Spleen (tissue), 11 donors: ENCODE measurements at regions not wholly inside any gene's neighbourhood (a gene's known extent, or its start where the extent isn't known, plus 50 kb on each side); places are given as distances from the start of the nearest gene placed in this dataset.

ENCODE experiments used
- DNase-seq: peaks from one replicate; pipeline ENCODE4 v3.0.0-alpha.2; 2020
- H3K27ac ChIP-seq, 8 donors: fragments of 200-600 bp; sonication (generic) in 7 of 8; 1 replicate in 4 of 8; 2 replicates in 4 of 8; pipeline versions ENCODE4 v1.5.0 to v1.8.0; 2016 to 2021; ENCODE audit warnings: inconsistent platforms in 4 of 8, mild to moderate bottlenecking in 4 of 8, moderate library complexity in 1 of 8
- H3K27me3 ChIP-seq, 7 donors: fragments of 200-600 bp; sonication (generic) in 6 of 7; replicated peaks in 1 of 7; 1 replicate in 4 of 7; 2 replicates in 3 of 7; pipeline versions ENCODE4 v1.5.0 to v1.8.0; 2016 to 2021; ENCODE audit warnings: inconsistent platforms in 3 of 7, mild to moderate bottlenecking in 1 of 7
- H3K36me3 ChIP-seq, 6 donors: fragments of 200-600 bp; sonication (generic) in 5 of 6; 1 replicate in 4 of 6; 2 replicates in 2 of 6; pipeline versions ENCODE4 v1.5.0 to v1.8.0; 2016 to 2021; ENCODE audit warnings: inconsistent platforms in 2 of 6
- H3K4me1 ChIP-seq, 6 donors: fragments of 200-600 bp; sonication (generic) in 5 of 6; 1 replicate in 3 of 6; 2 replicates in 3 of 6; pipeline versions ENCODE4 v1.5.0 to v1.8.0; 2016 to 2021; ENCODE audit warnings: inconsistent platforms in 3 of 6
- H3K4me3 ChIP-seq, 8 donors: fragments of 200-600 bp; sonication (generic) in 7 of 8; 1 replicate in 4 of 8; 2 replicates in 4 of 8; pipeline versions ENCODE4 v1.5.0 to v1.8.0; 2016 to 2021; ENCODE audit warnings: inconsistent platforms in 4 of 8, mild to moderate bottlenecking in 4 of 8, moderate library complexity in 2 of 8
- H3K9me3 ChIP-seq, 8 donors: fragments of 200-600 bp; sonication (generic) in 7 of 8; 1 replicate in 4 of 8; 2 replicates in 4 of 8; pipeline versions ENCODE4 v1.5.0 to v1.8.0; 2016 to 2021; ENCODE audit warnings: inconsistent platforms in 4 of 8
- CTCF ChIP-seq, 11 experiments: fragments of 200-600 bp in 7 of 11; fragments of 450-650 bp in 4 of 11; sonication (generic) in 4 of 11; IDR thresholded peaks in 8 of 11; conservative IDR thresholded peaks in 3 of 11; 1 replicate in 7 of 11; 2 replicates in 4 of 11; pipeline versions ENCODE4 v1.4.0 to v1.8.0; 2016 to 2021; ENCODE audit warnings: antibody characterized with exemption in 11 of 11, inconsistent platforms in 4 of 11, mild to moderate bottlenecking in 1 of 11
- POLR2A ChIP-seq, 3 donors: fragments of 450-650 bp; IDR thresholded peaks; one replicate each; pipeline ENCODE4 v1.5.1; 2017; ENCODE audit warnings: antibody characterized with exemption in 3 of 3, mild to moderate bottlenecking in 1 of 3
- POLR2AphosphoS5 ChIP-seq, 3 donors: sonication (generic); formaldehyde crosslinking; IDR thresholded peaks; one replicate each; pipeline ENCODE4 v1.5.1; 2017; ENCODE audit warnings: antibody characterized with exemption in 3 of 3
- WGBS, 5 donors: extraction: QIAGEN DNeasy Blood & Tissue Kit in 3 of 5; methylation state at CpG; one replicate each; pipeline versions ENCODE4 v1.1.5 to v1.1.7; 2013 to 2018; 5-methylcytosine and 5-hydroxymethylcytosine counted together
- intact Hi-C: fragments of 100-400 bp; cut with DNase I; formaldehyde crosslinking; loops from one replicate; pipeline ENCODE4 v1.15.0; 2023; ENCODE audit warnings: low total_unique reads
- donor health status: healthy with polysubstance abuse.
- donor health status: DM: no; HTN: no; CAD: no; lungs with moderate emphysema.
- donor health status: DM: no; HTN: no; CAD: no.
- donor health status: Bipolar disorder and iron deficiency.
- donor health status: healthy.
- donor health status: DM: no; HTN: no; CAD: no.
- donor health status: DM: yes; HTN: yes; CAD: no.

GRCh38 chr6:144606083-144606482, 320.9 kb downstream of the UTRN start:
- Histone ChIP-seq H3K4me1 (peaks cover 0 to 20% (median 4%) of the 10 kb centered on the region in 6 donors), H3K9me3 (peaks cover 0 to 3% (median under 1%) of the 10 kb centered on the region in 8 donors), H3K36me3 (peaks cover 0 to 15% (median under 1%) of the 10 kb centered on the region in 6 donors), H3K4me3 (no peak overlapping the region), H3K27me3 (no peaks in the 10 kb centered on the region), H3K27ac (no peak overlapping the region)
- no peak for DNase-seq
- TF ChIP-seq POLR2A (IDR thresholded peaks at IDR 0.05) (no peak), POLR2AphosphoS5 (IDR thresholded peaks at IDR 0.05) (no peak), CTCF (IDR thresholded peaks at IDR 0.05 in 8 of 11, conservative IDR thresholded peaks at IDR 0.05 in 3 of 11) (no peak)
- 81 to 90% (median 86%) methylated on average over 2 of the region's 2 CpGs for WGBS, 5 donors
- intact Hi-C loops, result no loop called here

- no peak for DNase-seq
- peaks cover 0 to 12% (median 0%) of the 10 kb centered on the region in 6 donors for H3K36me3 ChIP-seq
- no peak overlapping the region for H3K4me3 ChIP-seq
- no peaks in the 10 kb centered on the region for H3K9me3 ChIP-seq
- no peak overlapping the region for H3K27ac ChIP-seq
- peaks cover 0 to 13% (median under 1%) of the 10 kb centered on the region in 6 donors for H3K4me1 ChIP-seq
- WGBS, 5 donors, result 81 to 93% (median 91%) methylated on average over 5 of the region's 5 CpGs
- intact Hi-C loops, result no loop called here
- no peaks in the 10 kb centered on the region for H3K27me3 ChIP-seq
- no peak for TF ChIP-seq CTCF (IDR thresholded peaks at IDR 0.05 in 8 of 11, conservative IDR thresholded peaks at IDR 0.05 in 3 of 11)
- TF ChIP-seq POLR2A (IDR thresholded peaks at IDR 0.05), result no peak
- TF ChIP-seq POLR2AphosphoS5 (IDR thresholded peaks at IDR 0.05), result no peak
These were observed 323.0 kb downstream of the UTRN start for GRCh38 chr6:144607998-144608735.

- no peak for DNase-seq
- no peaks in the 10 kb centered on the region for H3K27me3 ChIP-seq
- 86 to 96% (median 93%) methylated on average over 1 of the region's 1 CpG for WGBS, 5 donors
- H3K9me3 ChIP-seq, result no peaks in the 10 kb centered on the region
- no peak overlapping the region for H3K4me3 ChIP-seq
- peaks cover 0 to 8% (median 0%) of the 10 kb centered on the region in 6 donors for H3K36me3 ChIP-seq
- H3K4me1 ChIP-seq, result peaks cover 0 to 11% (median 0%) of the 10 kb centered on the region in 6 donors
- no peak overlapping the region for H3K27ac ChIP-seq
- TF ChIP-seq CTCF (IDR thresholded peaks at IDR 0.05 in 8 of 11, conservative IDR thresholded peaks at IDR 0.05 in 3 of 11) (no peak), POLR2AphosphoS5 (IDR thresholded peaks at IDR 0.05) (no peak), POLR2A (IDR thresholded peaks at IDR 0.05) (no peak)
- intact Hi-C loops, result no loop called here
These were observed 327.7 kb downstream of the UTRN start for GRCh38 chr6:144612811-144613210.

GRCh38 chr6:144613859-144614258, 328.7 kb downstream of the UTRN start:
- DNase-seq, result no peak
- H3K9me3 ChIP-seq, result no peaks in the 10 kb centered on the region
- peaks cover 0 to under 1% (median 0%) of the 10 kb centered on the region in 6 donors for H3K4me1 ChIP-seq
- TF ChIP-seq POLR2A (IDR thresholded peaks at IDR 0.05) (no peak), POLR2AphosphoS5 (IDR thresholded peaks at IDR 0.05) (no peak), CTCF (IDR thresholded peaks at IDR 0.05 in 8 of 11, conservative IDR thresholded peaks at IDR 0.05 in 3 of 11) (no peak)
- H3K27me3 ChIP-seq, result no peaks in the 10 kb centered on the region
- H3K27ac ChIP-seq, result no peak overlapping the region
- intact Hi-C loops, result no loop called here
- H3K4me3 ChIP-seq, result no peak overlapping the region
- peaks cover 0 to 5% (median 0%) of the 10 kb centered on the region in 6 donors for H3K36me3 ChIP-seq
- WGBS, 5 donors, result 55 to 86% (median 59%) methylated on average over 2 of the region's 2 CpGs
